Fibroblast of gingiva (primary cell): ENCODE measurements at regions not wholly inside any gene's neighbourhood (a gene's known extent, or its start where the extent isn't known, plus 50 kb on each side); places are given as distances from the start of the nearest gene placed in this dataset.

Experiments used
- DNase-seq: peaks from one replicate; pipeline ENCODE4 v3.0.0-alpha.2; 2011; ENCODE audit warnings: low read depth

- DNase-seq: no peak
These were observed 372.5 kb downstream of the RNF144A start for GRCh38 chr2:7289697-7290096.

DNA sequence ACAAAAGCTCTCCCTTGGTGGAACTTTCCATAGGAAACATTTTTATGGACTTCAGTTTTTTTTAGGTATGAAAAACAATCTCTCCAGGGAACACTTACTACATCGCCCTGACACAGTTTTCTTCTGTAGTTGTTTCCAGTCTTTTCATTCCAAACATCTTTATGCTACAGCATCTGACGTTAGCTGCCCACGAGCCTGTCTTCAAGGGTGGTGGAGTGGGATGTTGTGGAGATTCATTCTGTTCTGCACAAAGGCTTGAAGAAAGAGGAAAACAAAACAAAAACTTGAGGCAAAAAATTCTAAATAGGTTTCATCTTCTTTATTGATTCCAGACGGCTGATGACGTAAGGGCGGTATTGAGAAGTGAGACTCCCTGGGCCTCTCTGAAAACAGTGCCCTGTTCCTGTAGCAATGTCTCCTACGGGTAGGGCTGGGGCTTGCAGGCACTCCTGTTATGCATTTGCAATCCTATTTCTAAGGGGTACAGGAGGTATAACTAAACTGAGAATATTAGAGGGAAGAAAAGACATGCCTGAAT, 375.0 kb downstream of the RNF144A start:
- no peak for DNase-seq

- DNase-seq: no peak
These were observed 392.4 kb downstream of the RNF144A start for GRCh38 chr2:7309582-7309981.

GRCh38 chr2:7324706-7325105, 407.5 kb downstream of the RNF144A start:
- DNase-seq: no peak

DNA sequence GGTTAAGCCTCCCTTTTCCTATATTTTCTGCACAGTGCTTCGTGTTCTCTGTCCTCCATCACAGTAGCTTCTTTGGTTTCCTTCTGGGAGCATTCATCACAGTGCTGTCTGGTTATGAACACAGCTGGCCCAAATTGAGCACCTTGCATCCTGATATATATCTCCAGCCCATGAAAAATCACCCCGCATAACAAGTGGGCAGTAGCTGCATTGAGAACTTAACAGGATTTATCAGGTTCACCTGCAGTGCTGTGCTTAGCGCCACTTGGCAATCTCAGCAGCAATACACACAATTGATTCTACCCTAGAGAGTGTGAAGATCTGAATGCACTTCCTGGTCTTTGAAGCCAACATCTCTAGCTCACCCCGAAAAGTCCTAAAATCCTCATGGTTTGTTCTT, 408.0 kb downstream of the RNF144A start:
- no peak for DNase-seq

GRCh38 chr2:7329465-7329864, 412.3 kb downstream of the RNF144A start:
- DNase-seq: no peak

DNA sequence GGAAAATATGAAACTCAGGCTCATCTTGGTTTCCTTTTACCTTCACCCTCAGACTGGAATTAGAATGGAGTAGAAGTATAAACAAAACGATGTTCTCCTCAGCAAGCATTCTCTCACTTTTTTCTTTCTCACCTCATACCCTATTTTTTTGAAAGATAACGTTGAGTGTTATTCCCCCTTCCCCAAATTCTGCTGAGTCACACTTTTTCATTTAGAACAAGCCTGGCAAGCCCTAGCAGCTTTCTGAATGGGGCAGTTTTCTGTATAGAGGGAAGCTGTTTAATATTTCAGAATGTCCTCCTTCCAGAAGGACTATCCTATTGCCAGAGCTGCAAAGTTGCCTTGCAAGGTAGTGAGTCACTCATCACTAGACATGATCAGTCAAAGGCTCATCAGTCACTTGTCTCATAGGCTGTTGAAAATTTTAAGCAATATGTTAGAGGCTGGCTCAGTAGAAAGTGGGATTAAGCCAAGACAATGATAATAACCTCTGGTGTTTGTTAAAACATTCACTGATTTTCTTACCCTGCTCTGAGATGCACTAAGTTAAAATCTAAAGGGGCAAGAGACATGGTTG, 416.1 kb downstream of the RNF144A start:
- DNase-seq: no peak

- DNase-seq: no peak
These were observed 416.8 kb downstream of the RNF144A start for GRCh38 chr2:7333960-7334493.

DNA sequence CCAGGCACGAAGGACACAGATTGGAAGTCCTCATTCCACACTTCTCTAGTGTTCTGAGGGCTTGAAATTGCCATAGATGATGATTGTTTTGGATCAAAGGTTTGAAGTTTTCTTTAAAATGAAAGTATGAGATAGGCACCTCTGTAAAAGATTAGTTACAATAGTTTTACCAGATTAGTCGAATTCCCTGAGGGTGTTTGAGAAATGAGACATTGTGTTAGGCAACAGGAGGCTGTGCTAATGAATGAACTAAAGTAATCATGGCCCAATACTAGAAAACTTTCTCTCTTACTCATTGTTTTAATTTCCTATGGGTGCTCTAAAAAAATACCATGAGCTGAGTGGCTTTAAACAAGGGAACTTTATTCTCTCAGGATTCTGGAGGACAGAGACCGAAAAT, 421.7 kb downstream of the RNF144A start:
- DNase-seq: no peak

- DNase-seq: no peak
These were observed 429.1 kb downstream of the RNF144A start for GRCh38 chr2:7346336-7346735.

DNA sequence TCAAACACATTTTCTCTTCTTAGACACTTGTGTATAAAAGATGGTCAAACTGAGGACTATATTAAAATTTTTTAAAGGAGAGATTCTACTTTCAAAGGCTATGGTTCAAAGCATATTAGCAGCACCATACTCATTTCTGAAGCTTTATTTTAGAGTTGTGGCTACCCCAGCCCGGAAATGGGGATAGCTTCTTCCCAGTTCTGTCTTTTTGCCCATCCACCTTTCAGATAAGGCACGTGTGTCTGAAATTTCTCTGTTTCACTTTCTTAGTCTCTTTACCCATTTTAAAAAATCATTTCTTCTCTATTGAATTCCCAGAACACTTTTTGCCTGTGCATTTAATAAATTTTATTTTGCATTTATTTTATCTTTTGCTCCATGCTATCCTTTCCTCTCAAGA, 431.5 kb downstream of the RNF144A start:
- no peak for DNase-seq

- no peak for DNase-seq
These were observed 435.0 kb downstream of the RNF144A start for GRCh38 chr2:7352191-7352590.

- DNase-seq: no peak
These were observed 436.4 kb downstream of the RNF144A start for GRCh38 chr2:7353571-7353970.

DNA sequence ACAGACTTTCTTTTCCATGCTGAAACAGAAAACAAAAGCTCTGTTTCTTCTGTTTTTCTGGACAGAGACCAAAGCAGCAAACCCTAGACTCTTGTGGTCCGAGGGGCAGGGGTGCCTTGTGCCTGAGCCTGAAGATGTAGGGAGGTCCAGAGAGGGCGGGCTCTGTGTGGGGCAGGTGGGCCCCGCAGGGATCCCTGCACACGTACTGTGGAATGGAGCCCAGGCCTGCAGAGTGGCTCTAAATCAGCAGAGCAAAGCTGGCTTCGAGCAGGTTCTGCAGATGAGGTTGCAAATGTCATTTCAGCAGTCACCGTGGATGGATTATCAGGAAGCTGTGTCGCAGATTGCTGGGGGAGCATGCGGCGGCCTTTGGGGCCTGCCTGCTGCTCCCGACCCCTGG, 438.6 kb downstream of the RNF144A start:
- DNase-seq: no peak

GRCh38 chr2:7356909-7357584, 439.8 kb downstream of the RNF144A start:
- DNase-seq: no peak

- no peak for DNase-seq
These were observed 440.8 kb downstream of the RNF144A start for GRCh38 chr2:7357993-7358392.

DNA sequence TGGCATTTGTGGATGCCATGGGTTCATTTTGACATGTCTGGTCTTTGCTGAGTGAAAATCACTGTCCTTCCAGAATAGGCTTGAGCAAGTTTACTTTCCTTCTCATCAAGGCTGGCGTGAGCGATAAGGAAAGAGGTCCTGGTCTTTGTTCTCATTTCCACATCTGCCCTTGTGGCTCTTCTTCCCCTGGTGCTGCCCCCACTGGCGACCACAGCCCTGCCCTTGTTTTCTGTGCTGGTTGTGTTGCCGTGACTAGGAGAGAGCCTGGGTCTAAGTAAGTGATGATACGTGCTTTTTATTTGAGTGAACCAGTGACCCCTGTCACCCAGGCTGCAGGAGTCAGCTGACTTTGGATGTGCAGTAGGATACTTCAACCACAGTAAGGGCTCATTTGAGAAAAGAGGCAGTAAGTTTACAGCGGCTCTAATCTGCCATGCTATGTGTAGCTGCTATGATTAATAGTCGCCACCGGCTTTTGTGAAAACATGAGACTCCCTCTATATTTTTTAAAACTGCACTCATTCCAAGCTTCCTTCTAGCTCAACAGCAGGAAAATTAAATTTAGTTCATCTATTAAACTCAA, 441.7 kb downstream of the RNF144A start:
- no peak for DNase-seq

DNA sequence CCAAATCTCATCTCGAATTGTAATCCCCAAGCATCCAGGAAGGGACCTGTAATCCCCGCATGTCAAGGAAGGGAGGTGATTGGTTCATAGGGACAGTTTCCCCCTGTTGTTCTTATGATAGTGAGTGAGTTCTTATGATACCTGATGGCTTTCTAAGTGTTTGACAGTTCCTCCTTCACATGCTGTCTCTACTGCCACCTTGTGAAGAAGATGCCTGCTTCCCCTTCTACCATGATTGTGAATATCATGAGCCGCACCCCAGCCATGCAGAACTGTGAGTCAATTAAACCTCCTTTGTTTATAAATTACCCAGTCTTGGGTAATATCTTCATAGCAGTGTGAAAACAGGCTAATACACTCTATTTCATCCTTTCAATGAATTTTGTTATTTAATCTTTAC, 446.7 kb downstream of the RNF144A start:
- DNase-seq: no peak

DNA sequence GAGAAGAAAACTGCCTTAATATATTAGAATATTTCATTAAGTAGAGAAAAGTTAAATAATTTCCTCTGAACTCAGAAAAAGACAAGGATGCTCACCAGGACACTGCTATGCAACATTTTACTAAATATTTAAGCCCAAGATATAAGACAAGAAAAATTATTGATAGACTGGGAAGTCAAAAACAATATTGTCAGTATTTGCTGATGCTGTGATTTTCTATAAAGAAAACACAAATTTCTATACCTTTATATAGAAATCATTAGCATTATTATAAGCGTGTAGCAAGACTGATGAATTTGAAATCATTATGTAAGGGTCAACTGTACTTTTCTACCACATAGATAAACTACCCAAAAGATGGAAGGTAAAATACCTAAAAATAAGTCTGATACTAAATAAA, 451.0 kb downstream of the RNF144A start:
- DNase-seq: no peak

GRCh38 chr2:7373156-7373555, 455.9 kb downstream of the RNF144A start:
- no peak for DNase-seq

DNA sequence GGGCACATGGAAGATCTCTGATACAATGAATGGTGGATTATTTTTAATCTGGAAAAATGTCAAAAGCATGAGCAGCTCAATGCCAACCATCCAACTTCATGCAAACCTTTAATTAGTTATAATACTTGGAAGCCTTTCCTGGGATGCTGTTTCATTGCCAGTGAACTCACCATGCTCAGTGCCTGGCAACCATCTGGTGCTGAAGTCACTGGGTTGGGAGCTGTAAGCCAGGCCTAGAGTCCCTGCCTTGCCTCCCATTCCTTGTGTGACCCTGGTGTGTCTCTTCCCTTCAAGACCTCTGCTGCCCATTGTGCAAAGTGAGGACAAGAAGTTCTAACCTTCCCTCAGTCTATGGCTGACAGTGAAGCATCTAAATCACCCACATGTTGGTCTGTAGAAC, 458.7 kb downstream of the RNF144A start:
- DNase-seq: no peak

GRCh38 chr2:7377916-7378569, 460.8 kb downstream of the RNF144A start:
- DNase-seq: no peak

GRCh38 chr2:7378591-7378990, 461.4 kb downstream of the RNF144A start:
- no peak for DNase-seq
